Spleen (tissue), 7 donors: ENCODE measurements at regions not wholly inside any gene's neighbourhood (a gene's known extent, or its start where the extent isn't known, plus 50 kb on each side); places are given as distances from the start of the nearest gene placed in this dataset.

Experiments used
- POLR2AphosphoS5 ChIP-seq, 3 donors: sonication (generic); formaldehyde crosslinking; IDR thresholded peaks; one replicate each; pipeline ENCODE4 v1.5.1; 2017; ENCODE audit warnings: antibody characterized with exemption in 3 of 3
- TF ChIP-seq, protein P1 (sequence below), 11 experiments: fragments of 200-600 bp in 7 of 11; fragments of 450-650 bp in 4 of 11; sonication (generic) in 4 of 11; IDR thresholded peaks in 8 of 11; conservative IDR thresholded peaks in 3 of 11; 1 replicate in 7 of 11; 2 replicates in 4 of 11; pipeline versions ENCODE4 v1.4.0 to v1.8.0; 2016 to 2021; ENCODE audit warnings: antibody characterized with exemption in 11 of 11, inconsistent platforms in 4 of 11, mild to moderate bottlenecking in 1 of 11
- donor health status: DM: no; HTN: no; CAD: no; lungs with moderate emphysema.
- donor health status: DM: no; HTN: no; CAD: no.
- donor health status: DM: no; HTN: no; CAD: no.

DNA sequence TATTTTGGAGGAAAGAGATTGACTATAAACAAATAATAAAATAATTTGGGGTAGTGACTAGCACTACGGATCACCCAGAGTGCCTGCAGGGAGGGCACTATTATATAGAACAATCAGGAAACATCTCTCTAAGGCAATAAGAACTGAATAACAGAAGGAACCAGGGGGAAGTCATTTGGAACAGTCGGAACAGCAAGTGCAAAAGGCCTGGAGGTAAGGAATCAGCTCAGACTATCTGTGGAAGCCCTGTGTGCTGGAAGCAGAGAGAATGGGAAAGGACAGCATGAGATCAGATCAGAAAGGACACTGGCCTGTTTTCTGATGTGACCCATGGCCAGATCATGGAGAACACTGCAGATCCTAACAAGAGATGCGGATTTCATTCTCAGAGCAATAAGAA is 357.6 kb downstream of the EFNA5 start:
- TF ChIP-seq, protein P1, sequence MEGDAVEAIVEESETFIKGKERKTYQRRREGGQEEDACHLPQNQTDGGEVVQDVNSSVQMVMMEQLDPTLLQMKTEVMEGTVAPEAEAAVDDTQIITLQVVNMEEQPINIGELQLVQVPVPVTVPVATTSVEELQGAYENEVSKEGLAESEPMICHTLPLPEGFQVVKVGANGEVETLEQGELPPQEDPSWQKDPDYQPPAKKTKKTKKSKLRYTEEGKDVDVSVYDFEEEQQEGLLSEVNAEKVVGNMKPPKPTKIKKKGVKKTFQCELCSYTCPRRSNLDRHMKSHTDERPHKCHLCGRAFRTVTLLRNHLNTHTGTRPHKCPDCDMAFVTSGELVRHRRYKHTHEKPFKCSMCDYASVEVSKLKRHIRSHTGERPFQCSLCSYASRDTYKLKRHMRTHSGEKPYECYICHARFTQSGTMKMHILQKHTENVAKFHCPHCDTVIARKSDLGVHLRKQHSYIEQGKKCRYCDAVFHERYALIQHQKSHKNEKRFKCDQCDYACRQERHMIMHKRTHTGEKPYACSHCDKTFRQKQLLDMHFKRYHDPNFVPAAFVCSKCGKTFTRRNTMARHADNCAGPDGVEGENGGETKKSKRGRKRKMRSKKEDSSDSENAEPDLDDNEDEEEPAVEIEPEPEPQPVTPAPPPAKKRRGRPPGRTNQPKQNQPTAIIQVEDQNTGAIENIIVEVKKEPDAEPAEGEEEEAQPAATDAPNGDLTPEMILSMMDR (IDR thresholded peaks at IDR 0.05 in 8 of 11, conservative IDR thresholded peaks at IDR 0.05 in 3 of 11), result no peak
- no peak for TF ChIP-seq POLR2AphosphoS5 (IDR thresholded peaks at IDR 0.05)
